ENCODE measurements at regions not wholly inside any gene's neighbourhood (a gene's known extent, or its start where the extent isn't known, plus 50 kb on each side); places are given as distances from the start of the nearest gene placed in this dataset.
"Not testable (repeated sequence)": the region's sequence is repeated elsewhere in the genome, so short reads cannot be mapped to it uniquely, and the experiment has no call there.

- DNase-seq (ENCODE audit: low read depth): no peak
Measured at GRCh38 chr15:98524838-98525660, 123.3 kb upstream of the IGF1R start.

GRCh38 chr15:98525661-98526001 is 122.7 kb upstream of the IGF1R start:
- no peak for DNase-seq (ENCODE audit: low read depth)

DNA sequence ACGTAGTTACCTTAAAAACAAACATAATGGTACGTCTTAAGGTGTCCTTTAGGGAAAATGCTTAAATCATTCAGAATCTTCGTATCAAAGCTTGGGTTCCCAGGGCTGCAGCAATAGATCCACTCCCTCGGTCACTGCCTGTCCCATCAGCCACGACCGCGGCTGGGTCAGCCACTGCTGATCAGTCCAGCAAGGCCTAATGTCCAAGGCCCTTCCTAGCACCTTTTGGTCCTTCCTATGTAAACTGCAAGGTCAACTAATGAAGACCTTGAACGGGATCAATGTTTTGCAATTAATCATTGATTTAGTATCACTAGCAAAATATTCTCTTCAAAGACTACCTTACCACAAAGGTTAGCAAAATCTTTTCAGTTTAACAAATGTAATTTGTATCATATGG is 122.2 kb upstream of the IGF1R start:
- DNase-seq (ENCODE audit: low read depth): no peak

DNA sequence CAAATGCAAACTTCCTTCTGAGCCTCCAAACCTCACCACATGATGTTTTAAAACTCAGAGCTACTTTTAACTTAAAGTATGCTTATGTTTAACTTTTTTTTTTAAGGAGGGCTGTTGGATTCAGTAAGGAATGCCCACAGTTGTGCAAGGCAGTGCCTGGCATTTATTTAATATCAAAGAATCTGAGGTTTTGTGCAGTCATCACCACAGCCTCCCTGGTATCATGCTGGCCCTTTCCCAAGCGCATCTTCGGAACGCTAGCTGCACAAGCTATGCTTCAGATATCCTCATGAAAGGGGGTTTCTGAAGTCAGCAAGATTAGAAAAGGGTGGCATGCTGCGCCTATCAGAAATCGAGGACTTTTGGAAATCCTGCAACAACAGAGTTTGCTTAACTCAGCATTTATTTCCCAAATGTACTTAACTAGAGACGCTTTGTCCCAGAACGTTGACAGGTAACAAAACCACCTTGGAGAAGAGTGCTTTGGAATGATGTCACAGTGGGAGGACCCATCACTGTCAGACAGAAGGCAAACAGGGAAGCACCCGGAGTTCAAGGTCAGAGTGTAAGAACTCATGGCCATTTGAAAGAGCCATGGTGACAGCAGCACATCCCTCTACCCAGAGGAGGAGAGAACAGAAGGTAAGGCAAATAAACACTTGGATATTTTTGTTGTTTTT is 120.2 kb upstream of the IGF1R start:
- DNase-seq (ENCODE audit: low read depth): no peak

DNA sequence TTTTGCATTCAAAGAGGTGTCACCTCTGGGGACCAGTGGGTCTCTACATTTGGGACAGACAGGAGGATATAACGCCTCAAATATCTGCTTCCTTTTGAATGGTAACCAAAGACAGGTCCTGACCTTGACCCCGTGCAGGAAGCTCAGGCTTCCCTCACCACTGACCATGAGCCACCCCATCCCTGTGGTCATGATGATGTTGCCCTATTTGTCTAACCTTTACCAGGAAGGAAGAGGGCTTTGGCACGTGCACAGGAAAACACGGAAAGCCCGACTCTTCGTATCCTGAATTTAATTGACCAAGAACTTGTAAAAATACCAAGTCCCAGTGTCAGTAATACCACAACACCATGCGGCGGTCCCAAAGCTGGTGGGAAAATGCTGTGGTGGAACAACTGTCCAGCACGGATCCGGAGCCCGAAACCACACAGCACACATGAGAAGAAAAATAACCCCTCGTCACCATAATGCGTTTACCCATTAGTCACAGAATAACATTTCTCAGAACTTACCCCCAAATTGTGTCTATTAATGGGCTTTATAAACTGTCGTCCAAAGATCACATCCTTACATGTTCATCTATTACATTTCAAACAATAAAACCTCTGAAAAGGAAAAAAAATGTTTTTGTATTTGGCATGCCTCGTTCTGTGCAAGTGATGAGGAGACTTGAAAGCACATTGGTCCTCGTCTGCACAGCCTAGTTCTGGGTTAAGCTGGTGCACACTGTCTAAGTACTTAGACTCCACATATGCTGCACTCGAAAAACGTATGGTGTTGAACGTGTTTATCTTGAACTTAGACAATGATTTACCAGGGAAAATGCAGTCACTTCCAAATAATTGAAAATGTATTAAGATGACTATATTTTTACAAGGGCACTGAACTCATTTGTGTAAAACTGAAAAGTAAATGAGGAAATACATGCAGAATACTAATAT is 118.9 kb upstream of the IGF1R start:
- no peak for DNase-seq (ENCODE audit: low read depth)

- no peak for DNase-seq (ENCODE audit: low read depth)
Measured at GRCh38 chr15:98530570-98530969, 117.8 kb upstream of the IGF1R start.

- no peak for DNase-seq (ENCODE audit: low read depth)
Measured at GRCh38 chr15:98532063-98532462, 116.3 kb upstream of the IGF1R start.

GRCh38 chr15:98536976-98537375 is 111.4 kb upstream of the IGF1R start:
- DNase-seq (ENCODE audit: low read depth): no peak

DNA sequence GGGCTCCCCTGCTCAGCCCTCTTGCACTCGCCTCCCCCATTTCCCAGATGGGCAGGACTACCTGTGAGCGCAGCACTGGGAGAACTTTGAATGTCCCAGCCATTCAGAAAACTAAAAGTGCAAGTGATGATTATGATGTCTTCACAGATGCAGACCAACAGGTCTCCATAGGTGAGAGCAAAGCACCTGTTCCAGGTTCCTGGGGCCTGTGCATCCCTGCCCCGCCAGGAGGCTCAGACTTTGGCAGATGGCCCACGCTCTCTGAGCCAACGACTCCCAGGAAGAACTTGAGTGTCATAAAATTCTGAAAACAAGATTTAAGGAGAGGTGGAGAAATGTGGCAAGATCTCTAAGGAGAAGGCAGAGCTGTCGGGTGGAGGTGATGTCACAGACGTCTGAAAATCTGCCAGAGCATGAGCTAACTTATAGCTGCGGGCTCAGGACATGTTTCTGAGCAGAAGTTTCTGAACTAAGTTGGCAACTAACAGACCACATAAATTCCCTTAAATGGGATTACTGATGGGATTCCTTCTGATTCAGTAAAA is 110.8 kb upstream of the IGF1R start:
- no peak for DNase-seq (ENCODE audit: low read depth)

GRCh38 chr15:98541519-98541918 is 106.8 kb upstream of the IGF1R start:
- no peak for DNase-seq (ENCODE audit: low read depth)

- DNase-seq (ENCODE audit: low read depth): no peak
Measured at GRCh38 chr15:98543237-98543636, 105.1 kb upstream of the IGF1R start.

DNA sequence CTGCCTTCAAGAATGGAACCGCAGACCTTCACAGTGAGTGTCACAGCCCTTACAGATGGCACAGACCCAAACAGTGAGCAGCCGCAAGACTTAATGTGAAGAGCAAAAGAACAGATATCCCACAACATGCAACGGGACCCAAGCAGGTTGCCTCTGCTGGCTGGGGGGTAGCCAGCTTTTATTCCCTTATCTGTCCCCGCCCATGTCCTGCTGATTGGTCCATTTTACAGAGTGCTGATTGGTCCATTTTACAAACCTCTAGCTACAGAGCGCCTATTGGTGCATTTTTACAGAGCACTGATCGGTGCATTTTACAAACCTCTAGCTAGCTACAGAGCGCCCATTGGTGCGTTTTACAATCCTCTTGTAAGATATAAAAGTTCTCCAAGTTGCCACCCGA is 102.0 kb upstream of the IGF1R start:
- DNase-seq (ENCODE audit: low read depth): no peak

GRCh38 chr15:98547275-98547674 is 101.1 kb upstream of the IGF1R start:
- no peak for DNase-seq (ENCODE audit: low read depth)

- no peak for DNase-seq (ENCODE audit: low read depth)
Measured at GRCh38 chr15:98547741-98548138, 100.6 kb upstream of the IGF1R start.

- DNase-seq (ENCODE audit: low read depth): no peak
Measured at GRCh38 chr15:98548139-98548971, 100.0 kb upstream of the IGF1R start.

DNA sequence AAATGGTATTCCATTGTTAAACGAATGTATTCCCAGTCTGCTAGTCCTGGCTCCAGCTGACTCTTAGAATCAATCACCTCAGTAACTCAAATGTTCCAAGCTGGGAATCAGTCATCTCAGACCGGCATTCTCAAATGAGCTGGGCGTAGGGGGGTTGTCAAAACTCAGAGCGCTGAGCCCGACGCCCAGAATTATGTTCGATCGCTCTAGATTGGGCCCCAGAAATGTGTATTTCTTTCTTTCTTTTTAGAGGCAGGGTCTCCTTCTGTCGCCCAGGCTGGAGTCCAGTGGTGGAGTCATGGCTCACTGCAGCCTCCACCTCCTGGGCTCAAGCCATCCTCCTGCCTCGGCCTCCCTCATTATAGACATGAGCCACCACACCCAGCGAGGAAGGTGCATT is 99.3 kb upstream of the IGF1R start:
- no peak for DNase-seq (ENCODE audit: low read depth)

GRCh38 chr15:98549741-98550140 is 98.6 kb upstream of the IGF1R start:
- no peak for DNase-seq (ENCODE audit: low read depth)

DNA sequence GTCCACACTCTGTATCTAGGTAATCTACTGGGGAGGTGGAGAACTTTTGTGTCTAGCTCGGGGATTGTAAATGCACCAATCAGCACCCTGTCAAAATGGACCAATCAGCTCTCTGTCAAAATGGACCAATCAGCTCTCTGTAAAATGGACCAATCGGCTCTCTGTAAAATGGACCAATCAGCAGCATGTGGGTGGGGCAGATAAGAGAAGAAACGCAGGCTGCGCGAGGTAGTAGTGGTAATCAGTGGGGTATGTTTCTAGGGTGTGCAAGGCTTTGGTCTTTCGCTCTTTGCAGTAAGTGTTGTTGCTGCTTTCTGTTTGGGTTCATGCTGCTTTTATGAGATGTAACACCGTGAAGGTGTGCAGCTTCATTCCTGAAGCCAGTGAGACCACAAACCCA is 98.0 kb upstream of the IGF1R start:
- not testable (repeated sequence) for DNase-seq (ENCODE audit: low read depth)

DNA sequence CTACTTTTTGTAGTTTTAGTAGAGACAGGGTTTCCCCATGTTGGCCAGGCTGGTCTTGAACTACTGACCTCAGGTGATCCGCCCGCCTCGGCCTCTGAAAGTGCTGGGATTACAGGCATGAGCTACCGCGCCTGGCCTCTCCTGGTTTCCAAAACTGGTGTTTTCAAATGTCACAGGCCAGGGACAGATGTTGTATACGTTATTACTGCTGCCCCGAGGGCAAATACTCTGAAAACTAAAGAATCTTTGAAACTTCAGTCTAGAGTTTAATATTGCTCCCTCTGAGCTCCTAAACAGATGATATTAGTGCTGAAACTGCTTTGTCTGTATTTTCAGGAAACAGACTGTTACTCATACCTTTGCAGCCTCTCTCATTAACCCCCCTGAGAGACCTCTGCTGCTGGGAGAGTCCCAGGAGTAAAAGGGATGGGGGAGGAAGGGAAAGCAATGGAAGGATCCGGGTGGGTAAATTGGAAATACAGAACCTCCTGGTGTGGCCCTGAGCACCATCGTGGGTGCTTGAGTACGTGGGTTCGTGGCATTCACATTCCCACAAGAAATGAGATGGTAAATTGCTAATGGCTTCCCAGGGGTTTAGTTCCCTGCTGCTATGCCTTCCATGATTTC is 96.3 kb upstream of the IGF1R start:
- DNase-seq (ENCODE audit: low read depth): no peak

DNA sequence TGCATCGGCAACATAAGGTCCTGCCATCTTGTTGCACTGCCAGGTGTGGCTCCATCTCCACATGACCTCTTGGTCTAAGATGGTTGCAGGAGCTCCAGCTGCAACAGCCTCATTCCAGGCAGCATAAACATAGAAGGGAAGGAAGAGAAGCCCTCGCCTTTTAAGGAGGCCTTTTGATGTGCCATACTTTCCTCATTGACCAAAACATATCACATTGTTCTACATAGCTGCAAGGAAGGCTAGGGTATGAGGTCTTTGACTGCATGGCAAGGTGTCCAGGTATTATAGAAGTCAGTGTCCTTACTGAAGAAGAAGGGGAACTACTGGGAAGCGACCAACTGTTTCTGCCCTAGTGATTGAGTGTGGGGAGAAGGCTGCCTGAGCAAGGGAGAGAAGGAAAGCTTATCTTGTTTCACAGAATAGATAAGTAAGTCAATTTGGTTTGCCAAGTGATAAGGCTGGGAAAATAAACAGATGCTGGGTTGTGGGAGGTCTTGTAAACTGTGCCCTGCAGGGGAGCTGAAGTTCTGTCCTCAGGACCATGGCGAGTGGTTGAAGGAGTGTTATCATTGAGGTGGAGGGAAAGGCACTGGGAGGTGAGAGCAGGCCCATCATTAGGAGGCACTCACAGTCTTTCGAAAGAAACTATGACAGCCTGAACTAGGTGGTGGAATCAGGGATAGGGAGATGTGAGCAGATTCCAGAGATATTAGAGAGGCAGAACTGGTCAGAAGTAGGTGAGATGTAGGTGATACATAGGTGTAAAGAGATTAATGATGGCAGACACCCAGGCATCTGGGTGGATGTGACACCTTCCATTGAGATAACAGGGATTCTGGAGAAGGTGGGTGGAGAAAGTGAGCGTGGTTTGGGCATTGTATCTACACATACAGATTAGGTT is 93.8 kb upstream of the IGF1R start:
- DNase-seq (ENCODE audit: low read depth): no peak
